K562 (cell line): ENCODE measurements at regions not wholly inside any gene's neighbourhood (a gene's known extent, or its start where the extent isn't known, plus 50 kb on each side); places are given as distances from the start of the nearest gene placed in this dataset.

ENCODE experiments used
- CTCF ChIP-seq, 3 experiments: IDR thresholded peaks in 2 of 3; conservative IDR thresholded peaks in 1 of 3; 2 replicates each; pipeline ENCODE4 v1.5.1; 2011 to 2012; ENCODE audit warnings: low read length in 3 of 3, mild to moderate bottlenecking in 3 of 3, control low read depth in 2 of 3, improper control_type of control experiment in 1 of 3, inconsistent platforms in 1 of 3, low read depth in 1 of 3, mixed read lengths in 1 of 3, moderate library complexity in 1 of 3; ENCODE audit not compliant: insufficient read depth in 2 of 3
- PYGO2 ChIP-seq: fragments of 450-650 bp; IDR thresholded peaks from 2 replicates; pipeline ENCODE4 v1.6.1; 2016; ENCODE audit warnings: mild to moderate bottlenecking, missing genetic modification characterization, moderate library complexity, missing compliant biosample characterization
- TFAM ChIP-seq: fragments of 250-450 bp; sonication (Bioruptor Pico); conservative IDR thresholded peaks from 2 replicates; pipeline ENCODE4 v1.5.0; 2021; ENCODE audit warnings: mild to moderate bottlenecking, moderate library complexity
- TF ChIP-seq, protein P1 (sequence below): fragments of 450-650 bp; IDR thresholded peaks from 2 replicates; pipeline ENCODE4 v1.6.1; 2017; ENCODE audit warnings: antibody characterized with exemption, mild to moderate bottlenecking

DNA sequence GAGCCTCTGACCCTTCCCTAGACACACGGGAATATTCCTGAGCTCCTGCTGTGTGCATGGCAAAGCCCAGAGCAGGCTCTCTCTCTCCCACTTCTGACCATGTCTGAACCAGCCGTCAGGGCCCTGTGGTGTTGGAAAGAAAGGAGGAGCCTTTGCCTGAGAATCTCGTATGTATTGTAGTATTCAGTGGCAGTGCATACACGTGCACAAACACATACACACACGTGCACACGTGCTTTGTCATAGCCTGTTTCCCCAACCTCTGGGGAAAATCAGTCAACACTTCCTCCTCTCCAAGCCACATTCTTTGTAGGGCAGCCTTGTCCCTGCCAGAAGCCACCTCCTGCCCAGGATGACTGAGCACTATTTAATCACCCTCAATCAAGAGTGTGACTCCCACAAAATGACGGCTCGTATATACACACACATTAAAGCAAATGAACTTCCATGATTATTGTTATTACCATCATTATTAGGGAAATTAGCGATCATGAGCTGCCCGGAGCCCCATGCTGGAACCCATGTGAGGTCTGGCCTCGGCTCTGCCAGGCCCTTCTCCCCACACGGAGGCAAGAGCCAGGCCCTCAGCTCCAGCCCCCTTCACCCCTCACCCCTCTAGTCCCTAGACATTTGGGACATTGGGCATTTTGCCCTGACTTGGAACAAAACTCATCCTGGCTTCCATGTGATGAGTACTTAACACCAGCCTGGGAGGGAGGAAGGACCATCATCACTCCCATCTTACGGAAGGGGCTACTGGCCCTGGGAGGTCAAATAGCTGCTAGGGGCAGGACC lies 331.9 kb downstream of the NPHP4 start:
- TF ChIP-seq, protein P1, sequence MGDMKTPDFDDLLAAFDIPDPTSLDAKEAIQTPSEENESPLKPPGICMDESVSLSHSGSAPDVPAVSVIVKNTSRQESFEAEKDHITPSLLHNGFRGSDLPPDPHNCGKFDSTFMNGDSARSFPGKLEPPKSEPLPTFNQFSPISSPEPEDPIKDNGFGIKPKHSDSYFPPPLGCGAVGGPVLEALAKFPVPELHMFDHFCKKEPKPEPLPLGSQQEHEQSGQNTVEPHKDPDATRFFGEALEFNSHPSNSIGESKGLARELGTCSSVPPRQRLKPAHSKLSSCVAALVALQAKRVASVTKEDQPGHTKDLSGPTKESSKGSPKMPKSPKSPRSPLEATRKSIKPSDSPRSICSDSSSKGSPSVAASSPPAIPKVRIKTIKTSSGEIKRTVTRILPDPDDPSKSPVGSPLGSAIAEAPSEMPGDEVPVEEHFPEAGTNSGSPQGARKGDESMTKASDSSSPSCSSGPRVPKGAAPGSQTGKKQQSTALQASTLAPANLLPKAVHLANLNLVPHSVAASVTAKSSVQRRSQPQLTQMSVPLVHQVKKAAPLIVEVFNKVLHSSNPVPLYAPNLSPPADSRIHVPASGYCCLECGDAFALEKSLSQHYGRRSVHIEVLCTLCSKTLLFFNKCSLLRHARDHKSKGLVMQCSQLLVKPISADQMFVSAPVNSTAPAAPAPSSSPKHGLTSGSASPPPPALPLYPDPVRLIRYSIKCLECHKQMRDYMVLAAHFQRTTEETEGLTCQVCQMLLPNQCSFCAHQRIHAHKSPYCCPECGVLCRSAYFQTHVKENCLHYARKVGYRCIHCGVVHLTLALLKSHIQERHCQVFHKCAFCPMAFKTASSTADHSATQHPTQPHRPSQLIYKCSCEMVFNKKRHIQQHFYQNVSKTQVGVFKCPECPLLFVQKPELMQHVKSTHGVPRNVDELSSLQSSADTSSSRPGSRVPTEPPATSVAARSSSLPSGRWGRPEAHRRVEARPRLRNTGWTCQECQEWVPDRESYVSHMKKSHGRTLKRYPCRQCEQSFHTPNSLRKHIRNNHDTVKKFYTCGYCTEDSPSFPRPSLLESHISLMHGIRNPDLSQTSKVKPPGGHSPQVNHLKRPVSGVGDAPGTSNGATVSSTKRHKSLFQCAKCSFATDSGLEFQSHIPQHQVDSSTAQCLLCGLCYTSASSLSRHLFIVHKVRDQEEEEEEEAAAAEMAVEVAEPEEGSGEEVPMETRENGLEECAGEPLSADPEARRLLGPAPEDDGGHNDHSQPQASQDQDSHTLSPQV, result no peak
- TF ChIP-seq PYGO2 (tag) (no peak), CTCF (IDR thresholded peaks at IDR 0.05 in 2 of 3, conservative IDR thresholded peaks at IDR 0.05 in 1 of 3; ENCODE audit: insufficient read depth in 2 of 3, low read depth in 1 of 3, low read length in 3 of 3) (no peak), TFAM (CRISPR knock-in tag) (no peak)
